Body of pancreas (tissue), 4 donors: ENCODE measurements at regions not wholly inside any gene's neighbourhood (a gene's known extent, or its start where the extent isn't known, plus 50 kb on each side); places are given as distances from the start of the nearest gene placed in this dataset.

Experiments
- CTCF ChIP-seq, 7 experiments: fragments of 450-650 bp in 4 of 7; fragments of 200-600 bp in 3 of 7; sonication (generic) in 3 of 7; IDR thresholded peaks; one replicate each; pipeline ENCODE4 v1.5.1; 2016 to 2019; ENCODE audit warnings: antibody characterized with exemption in 7 of 7
- POLR2A ChIP-seq, 3 donors: fragments of 450-650 bp; IDR thresholded peaks; one replicate each; pipeline ENCODE4 v1.6.1; 2016; ENCODE audit warnings: antibody characterized with exemption in 3 of 3, mild to moderate bottlenecking in 2 of 3

- no peak for TF ChIP-seq POLR2A (IDR thresholded peaks at IDR 0.05)
- TF ChIP-seq CTCF (IDR thresholded peaks at IDR 0.05) = no peak
Measured at GRCh38 chr9:84057662-84058061, 77.1 kb downstream of the RMI1 start.
